ENCODE measurements at regions not wholly inside any gene's neighbourhood (a gene's known extent, or its start where the extent isn't known, plus 50 kb on each side); places are given as distances from the start of the nearest gene placed in this dataset.

DNA sequence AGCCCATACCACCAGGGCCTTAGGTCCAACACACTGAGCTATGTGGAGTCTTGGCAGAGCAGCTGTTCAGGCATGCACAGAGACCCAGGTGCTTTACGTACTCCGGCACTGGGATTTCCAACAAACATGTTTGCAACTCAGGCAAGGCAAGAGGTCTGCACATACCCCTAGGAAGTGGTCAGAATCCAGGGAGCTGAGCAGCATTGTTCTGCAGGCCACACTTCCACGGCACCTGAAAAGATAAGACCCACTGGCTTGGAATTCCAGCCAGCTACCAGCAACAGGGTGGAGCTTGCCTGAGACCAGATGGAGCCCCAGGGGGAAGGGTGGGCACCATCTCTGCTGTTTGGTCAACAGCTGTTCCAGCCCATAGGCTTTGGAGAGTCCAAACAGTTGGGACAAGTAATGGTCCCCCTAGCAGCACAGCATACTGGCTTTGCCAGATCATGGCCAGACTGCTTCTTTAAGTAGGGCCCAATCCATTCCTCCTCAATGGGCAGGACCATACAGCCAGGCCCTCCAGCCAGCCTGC is 51.7 kb upstream of the LRRC8B start:
- peaks cover 67% of the 10 kb centered on the region for H3K27me3 Mint-ChIP-seq (ENCODE audit: unreplicated experiment)
- H3K27ac Mint-ChIP-seq (ENCODE audit: unreplicated experiment), result no peak overlapping the region
- no peaks in the 10 kb centered on the region for H3K9me3 Mint-ChIP-seq (ENCODE audit: unreplicated experiment)

More for the DNA sequence above, 51.7 kb upstream of the LRRC8B start:
- no peak for DNase-seq (ENCODE audit: extremely low spot score, unreplicated experiment)
- Mint-ChIP-seq H3K4me1 (ENCODE audit: unreplicated experiment) (no peaks in the 10 kb centered on the region), H3K36me3 (ENCODE audit: unreplicated experiment) (no peaks in the 10 kb centered on the region), H3K4me3 (ENCODE audit: unreplicated experiment) (no peak overlapping the region)
- TF ChIP-seq, protein P1, sequence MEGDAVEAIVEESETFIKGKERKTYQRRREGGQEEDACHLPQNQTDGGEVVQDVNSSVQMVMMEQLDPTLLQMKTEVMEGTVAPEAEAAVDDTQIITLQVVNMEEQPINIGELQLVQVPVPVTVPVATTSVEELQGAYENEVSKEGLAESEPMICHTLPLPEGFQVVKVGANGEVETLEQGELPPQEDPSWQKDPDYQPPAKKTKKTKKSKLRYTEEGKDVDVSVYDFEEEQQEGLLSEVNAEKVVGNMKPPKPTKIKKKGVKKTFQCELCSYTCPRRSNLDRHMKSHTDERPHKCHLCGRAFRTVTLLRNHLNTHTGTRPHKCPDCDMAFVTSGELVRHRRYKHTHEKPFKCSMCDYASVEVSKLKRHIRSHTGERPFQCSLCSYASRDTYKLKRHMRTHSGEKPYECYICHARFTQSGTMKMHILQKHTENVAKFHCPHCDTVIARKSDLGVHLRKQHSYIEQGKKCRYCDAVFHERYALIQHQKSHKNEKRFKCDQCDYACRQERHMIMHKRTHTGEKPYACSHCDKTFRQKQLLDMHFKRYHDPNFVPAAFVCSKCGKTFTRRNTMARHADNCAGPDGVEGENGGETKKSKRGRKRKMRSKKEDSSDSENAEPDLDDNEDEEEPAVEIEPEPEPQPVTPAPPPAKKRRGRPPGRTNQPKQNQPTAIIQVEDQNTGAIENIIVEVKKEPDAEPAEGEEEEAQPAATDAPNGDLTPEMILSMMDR (IDR thresholded peaks at IDR 0.05), result no peak
